Loucy (cell line): ENCODE measurements at regions not wholly inside any gene's neighbourhood (a gene's known extent, or its start where the extent isn't known, plus 50 kb on each side); places are given as distances from the start of the nearest gene placed in this dataset.

Experiments
- EZH2phosphoT487 ChIP-seq: fragments of 200-600 bp; IDR thresholded peaks from 2 replicates; pipeline ENCODE4 v1.6.1; 2018; ENCODE audit warnings: antibody characterized with exemption, mild to moderate bottlenecking, moderate library complexity, borderline replicate concordance
- TF ChIP-seq, protein P1 (sequence below): fragments of 200-600 bp; sonication (generic); conservative IDR thresholded peaks from 2 replicates; pipeline ENCODE4 v1.5.1; 2014; ENCODE audit warnings: mild to moderate bottlenecking, antibody characterized with exemption, low read length

DNA sequence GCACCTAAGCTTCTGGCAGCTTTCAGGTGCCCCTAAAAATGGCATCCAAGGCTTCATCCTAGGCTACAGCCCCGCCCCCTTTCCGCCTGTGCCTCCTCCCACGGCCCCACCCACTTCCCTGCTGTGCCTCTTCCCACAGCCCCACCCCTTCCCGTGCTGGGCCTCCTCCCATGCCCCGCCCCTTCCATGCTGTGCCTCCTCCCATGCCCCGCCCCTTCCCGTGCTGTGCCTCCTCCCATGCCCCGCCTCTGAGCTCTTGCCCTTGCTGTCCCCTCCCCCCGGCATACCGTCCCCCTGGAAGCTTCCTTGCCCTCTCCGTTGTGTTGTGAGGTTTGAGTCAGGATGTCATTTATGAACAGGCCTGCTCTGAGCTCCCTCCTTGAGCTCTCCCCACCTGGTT lies 228.5 kb upstream of the AJAP1 start:
- TF ChIP-seq, protein P1, sequence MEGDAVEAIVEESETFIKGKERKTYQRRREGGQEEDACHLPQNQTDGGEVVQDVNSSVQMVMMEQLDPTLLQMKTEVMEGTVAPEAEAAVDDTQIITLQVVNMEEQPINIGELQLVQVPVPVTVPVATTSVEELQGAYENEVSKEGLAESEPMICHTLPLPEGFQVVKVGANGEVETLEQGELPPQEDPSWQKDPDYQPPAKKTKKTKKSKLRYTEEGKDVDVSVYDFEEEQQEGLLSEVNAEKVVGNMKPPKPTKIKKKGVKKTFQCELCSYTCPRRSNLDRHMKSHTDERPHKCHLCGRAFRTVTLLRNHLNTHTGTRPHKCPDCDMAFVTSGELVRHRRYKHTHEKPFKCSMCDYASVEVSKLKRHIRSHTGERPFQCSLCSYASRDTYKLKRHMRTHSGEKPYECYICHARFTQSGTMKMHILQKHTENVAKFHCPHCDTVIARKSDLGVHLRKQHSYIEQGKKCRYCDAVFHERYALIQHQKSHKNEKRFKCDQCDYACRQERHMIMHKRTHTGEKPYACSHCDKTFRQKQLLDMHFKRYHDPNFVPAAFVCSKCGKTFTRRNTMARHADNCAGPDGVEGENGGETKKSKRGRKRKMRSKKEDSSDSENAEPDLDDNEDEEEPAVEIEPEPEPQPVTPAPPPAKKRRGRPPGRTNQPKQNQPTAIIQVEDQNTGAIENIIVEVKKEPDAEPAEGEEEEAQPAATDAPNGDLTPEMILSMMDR, result no peak
- TF ChIP-seq EZH2phosphoT487, result no peak
